GM18507 (cell line): ENCODE measurements at regions not wholly inside any gene's neighbourhood (a gene's known extent, or its start where the extent isn't known, plus 50 kb on each side); places are given as distances from the start of the nearest gene placed in this dataset.

Experiments
- DNase-seq: peaks from one replicate; pipeline ENCODE4 v3.0.0; 2011; ENCODE audit warnings: low read depth; ENCODE audit not compliant: insufficient read length; ENCODE audit errors: extremely low spot score
- FAIRE-seq: peaks from 2 replicates; lab custom pipeline; 2011; peaks lifted over from hg19 to GRCh38; lab: Jason Lieb, UNC

DNA sequence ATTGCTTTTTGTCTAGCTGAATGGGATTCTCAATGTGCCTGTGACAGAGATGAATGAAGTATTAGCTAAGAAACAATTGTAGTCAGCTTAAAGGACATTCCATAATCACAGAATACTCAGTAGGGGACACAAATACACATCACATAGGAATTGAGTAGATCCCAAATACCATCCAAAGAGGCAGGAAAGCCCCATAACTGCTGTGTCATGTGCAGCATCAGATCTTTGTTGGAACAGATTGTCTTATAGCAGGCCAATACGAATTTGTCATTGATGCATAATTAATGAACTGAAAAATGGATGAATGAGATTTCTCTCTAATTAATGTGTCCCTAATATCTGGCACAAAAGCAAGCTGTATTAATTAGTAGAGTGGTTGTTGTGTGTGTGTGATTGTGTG lies 82.3 kb upstream of the S1PR1 start:
- DNase-seq (no peak), FAIRE-seq (no peak)

DNA sequence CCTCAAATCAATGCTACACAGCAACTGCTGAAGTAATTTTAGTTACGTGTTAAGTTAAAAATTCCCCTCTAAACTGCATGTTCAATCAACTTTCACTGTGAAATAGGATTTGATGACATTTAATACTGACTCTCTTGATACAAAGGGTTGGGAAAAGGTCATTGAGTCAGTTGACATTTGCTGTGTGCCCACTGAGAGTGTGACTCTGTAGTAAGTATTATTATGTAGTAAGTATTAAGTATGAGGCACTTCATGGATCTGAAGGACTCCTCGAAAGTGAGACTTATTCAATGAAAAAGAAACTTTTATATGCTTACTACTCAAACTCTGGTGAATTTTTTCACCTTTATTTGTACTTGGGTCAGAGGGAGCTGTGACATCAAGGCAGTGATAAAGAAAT lies 83.1 kb upstream of the S1PR1 start:
- FAIRE-seq = no peak
- no peak for DNase-seq

DNA sequence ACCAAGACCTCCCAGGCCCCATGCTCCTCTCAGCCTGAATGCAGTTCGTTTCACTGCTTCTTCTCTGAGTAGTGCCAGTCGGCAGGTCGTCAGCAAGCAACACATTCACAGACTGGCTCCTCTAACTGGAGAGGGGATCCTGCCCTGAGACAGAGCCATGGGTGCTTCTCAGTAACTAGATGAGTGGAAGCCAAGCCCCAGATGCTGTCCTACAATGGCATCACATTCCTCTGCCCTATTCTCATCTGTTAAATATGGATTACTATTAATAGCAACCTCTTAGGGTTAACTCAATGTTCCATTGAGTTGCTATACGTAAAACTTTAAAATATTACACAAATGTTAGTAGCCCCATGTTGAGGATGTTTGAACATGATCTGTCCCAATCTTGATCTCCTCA lies 84.2 kb upstream of the S1PR1 start:
- FAIRE-seq = no peak
- no peak for DNase-seq

DNA sequence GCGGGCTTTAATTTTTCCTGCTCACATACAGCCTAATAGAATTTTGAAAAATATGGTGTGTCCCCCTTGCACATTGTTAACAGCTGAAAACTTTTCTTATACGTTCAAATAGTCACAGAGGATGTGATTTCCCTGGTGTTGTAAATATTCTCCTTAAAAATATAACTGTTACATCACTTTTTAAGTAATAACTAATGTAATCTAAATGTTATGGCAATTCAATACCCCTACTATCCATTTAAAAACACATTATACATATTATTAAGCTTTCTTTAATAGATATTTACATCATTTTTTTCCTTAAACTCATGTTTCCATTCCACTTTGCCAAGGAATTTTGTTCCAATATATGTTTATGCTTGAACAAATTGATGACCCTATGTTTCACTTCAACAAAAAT lies 85.5 kb upstream of the S1PR1 start:
- DNase-seq (no peak), FAIRE-seq (no peak)

DNA sequence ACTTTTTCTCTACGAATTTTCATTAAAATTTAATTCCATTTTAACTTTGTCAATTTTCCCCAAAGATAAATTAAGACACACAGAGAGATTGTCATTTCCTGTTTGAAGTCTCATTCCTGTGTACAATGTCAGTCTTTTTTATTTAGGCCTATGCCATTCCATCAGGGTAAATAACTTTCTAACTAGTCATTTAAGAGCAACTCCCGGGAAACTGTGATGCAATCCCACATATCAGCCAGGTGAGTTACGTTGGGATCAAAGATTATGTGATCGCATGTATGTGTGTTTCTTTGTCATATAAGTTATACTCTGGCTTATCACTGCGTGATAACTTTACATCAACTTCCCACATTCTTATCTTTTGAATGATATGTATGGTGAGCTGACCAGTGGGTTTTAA lies 86.1 kb upstream of the S1PR1 start:
- FAIRE-seq (no peak), DNase-seq (no peak)

DNA sequence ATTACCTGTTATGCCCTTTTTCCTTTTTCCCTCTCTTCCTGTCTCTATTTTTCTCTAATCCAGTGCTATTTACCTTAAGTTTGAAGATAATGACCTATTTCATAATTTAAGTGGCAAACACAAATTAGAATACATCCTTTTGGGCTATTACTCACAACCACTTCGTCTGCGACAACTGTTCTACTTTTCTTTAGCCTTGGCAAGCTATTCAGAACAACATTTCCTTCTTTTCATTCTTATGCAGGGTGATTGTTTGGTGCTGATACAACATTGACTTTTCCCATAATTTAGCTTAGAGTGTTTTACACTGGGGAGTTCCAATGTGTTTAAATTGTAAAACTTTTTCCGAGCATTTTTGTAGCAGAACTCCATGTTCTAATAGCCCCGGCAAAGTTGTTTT lies 86.6 kb upstream of the S1PR1 start:
- no peak for FAIRE-seq
- DNase-seq = no peak

DNA sequence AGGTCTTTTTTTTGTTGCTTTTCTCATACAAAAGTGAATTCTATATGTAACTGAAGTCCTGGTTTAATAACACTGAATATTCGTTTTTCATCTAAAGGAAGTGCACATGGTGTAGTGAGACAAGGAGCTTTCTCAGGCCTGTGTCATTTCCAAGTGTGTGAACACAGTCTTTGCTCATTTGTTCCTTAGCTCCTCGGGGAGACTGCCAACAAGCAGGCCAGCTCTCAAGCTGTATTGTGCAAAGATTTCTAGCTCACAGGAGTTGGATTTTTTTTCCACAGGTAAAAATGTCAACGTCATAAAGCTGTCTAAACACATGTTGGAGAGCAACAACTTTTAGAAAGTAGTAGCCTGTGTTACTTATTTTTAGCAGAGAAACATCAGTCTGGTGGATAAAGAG lies 87.8 kb upstream of the S1PR1 start:
- DNase-seq (no peak), FAIRE-seq (peak; percentile 41)

DNA sequence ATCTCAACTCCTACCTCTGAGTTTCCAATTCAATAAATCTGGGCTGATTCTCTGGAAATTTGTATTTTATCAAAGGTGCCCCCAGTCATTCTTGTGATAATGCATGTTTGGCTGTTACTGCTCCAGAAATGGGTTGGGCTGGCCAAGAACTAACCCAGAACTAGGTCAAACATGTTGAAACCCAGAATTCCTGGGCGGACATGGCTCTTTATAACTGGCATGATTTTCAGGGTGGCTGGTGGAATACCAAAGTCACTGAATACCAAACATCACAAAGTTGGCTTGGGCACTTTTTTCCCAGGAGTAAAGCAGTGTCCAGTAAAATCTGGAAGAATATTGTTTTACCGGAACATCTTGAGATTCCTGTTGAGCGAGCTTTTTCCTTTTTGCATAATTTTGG lies 89.4 kb upstream of the S1PR1 start:
- FAIRE-seq = no peak
- DNase-seq = no peak

DNA sequence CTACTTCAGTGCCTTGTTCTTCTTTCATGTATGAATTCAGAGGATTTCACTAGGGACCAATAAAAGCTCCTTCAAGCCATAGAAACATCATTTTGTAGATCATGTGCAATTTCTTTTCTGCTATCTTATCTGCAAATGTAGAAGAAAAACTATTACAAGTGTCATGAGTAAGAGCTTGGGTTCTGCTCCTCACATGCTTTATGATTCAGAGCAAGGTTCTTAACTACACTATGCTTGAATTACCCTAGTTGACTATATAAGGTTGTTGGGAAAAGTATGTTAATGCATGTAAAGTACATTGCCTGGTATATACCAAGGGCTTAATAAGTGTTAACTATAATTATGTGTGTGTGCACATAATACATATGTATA lies 91.4 kb upstream of the S1PR1 start:
- DNase-seq = no peak
- no peak for FAIRE-seq

DNA sequence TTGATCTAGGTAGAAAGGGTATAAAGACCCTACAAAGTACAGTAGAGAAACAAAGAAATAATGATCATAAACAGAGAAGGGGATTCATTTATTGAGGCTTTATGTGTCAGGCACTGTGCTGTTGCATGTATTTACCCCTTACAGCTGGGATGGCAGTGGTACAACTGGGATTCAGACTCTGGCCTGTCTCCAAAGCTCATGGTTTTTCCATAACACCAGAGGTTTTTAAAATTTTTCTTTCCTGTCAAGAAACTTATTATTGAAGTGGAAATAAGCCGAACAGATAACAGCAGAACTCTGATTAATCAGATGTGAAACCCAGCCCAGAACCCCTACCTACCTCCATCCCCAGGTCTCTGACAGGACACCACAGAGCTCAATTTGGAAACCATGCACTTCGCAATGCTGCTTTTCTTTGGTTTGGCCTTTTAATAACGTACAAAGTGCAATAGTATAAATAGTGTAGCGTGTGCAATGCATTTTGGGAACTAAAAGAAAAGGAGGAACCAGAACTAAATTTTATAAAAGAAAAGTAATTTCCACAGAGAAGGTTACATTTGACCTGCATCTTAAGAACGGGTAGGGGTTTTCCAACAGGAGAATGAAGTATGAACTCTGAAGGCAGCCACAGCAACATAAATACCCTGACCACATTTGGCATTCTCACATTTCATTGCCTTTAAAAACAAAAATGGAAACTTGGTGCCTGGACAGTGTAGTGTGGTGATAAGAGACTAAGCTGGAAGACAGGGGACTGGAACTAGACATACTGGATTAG lies 92.0 kb upstream of the S1PR1 start:
- DNase-seq (no peak), FAIRE-seq (peak; percentile 54)

DNA sequence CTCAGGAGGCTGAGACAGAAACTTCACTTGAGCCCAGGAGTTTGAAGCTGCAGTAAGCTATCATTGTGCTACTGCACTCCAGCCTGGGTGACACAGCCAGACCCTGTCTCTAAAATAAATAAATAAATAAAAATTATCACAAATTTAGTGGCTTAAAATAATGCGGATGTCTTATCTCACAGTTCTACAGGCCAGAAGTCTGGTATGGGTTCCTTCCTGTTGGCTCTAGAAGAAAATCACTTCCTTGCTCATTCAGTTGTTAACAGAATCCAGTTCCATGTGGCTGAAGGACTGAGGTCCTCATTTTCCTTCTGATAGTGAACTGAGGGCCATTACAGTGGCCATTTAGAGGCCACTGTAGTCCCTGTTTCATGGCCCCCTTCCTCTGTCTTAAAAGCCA lies 94.6 kb upstream of the S1PR1 start:
- DNase-seq (no peak), FAIRE-seq (no peak)

DNA sequence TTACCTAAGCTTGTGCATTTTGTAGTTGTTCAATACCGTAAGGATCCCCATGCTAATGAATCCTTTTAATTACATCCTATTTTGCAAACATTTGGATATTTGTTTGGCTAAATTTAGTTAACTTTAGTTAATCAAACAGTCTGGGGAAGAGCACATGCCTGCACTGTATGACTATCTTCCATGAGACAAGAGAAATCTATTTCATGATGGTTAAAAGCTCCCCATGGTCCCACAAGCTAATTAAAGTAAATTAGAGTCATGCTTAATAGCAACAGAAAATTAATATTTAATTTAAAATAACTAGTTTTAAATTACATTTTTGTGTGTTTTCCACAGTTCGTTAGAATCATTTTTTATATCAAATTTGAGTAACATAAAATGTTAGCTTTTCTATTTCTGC lies 95.4 kb upstream of the S1PR1 start:
- FAIRE-seq (no peak), DNase-seq (no peak)

DNA sequence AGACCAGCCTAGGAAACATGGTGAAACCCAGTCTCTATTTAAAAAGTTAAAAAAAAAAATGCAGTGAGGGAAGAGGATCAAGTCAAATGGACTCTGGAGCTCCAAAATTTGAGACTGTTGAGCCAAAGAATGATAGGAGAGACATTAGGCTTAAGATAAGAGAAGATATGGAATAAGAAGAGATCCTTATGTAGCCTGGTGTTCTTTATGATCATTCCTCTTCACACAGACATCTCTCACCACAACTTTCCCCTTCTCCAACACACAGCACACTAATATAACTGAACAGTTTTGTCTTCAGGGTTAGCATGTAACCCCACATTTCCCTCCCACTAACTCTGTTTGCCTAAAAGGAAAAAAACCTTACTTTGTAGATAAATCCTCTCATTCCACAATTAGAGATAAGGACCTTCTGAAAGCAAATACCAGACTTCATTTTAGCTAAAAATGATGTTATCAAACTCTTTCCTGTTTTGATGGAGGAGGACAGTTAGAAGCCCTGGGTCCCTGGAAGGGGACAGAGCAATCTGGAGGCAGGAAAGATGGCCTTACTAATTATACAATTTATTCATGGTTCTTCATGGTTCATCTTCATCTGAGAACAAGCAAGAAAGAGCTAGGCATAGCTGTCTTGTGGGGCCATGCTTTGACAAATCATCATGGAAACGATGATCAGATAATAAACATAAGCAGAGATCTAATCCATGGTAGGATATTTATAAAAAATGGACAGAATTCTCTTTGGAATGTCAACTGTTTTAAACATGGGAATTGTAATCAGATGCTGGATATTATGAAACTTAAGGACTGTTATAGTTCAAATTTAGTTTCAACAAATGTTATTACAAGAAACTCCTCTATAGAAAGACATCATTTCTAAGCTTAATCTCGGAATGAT lies 96.7 kb upstream of the S1PR1 start:
- FAIRE-seq = peak; percentile 18
- no peak for DNase-seq

DNA sequence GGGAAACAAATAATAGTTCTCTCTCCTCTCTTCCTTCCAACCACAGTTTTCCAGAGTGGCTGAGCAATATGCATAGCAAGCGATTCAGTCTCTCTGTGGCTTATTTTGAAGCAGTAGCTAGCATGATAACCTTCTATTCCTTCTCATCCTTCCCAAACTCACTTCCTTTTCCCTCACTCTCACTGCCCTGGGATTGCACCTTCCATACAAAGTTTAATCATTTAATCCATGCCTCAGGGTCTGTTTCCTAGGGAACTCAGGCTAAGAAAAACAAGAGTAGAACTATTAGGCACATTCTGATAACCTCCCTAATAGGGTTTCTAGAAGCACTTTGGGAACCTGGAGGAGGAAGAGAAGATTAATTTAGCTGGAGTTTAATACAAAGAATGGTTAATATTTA lies 97.7 kb upstream of the S1PR1 start:
- DNase-seq (no peak), FAIRE-seq (no peak)

DNA sequence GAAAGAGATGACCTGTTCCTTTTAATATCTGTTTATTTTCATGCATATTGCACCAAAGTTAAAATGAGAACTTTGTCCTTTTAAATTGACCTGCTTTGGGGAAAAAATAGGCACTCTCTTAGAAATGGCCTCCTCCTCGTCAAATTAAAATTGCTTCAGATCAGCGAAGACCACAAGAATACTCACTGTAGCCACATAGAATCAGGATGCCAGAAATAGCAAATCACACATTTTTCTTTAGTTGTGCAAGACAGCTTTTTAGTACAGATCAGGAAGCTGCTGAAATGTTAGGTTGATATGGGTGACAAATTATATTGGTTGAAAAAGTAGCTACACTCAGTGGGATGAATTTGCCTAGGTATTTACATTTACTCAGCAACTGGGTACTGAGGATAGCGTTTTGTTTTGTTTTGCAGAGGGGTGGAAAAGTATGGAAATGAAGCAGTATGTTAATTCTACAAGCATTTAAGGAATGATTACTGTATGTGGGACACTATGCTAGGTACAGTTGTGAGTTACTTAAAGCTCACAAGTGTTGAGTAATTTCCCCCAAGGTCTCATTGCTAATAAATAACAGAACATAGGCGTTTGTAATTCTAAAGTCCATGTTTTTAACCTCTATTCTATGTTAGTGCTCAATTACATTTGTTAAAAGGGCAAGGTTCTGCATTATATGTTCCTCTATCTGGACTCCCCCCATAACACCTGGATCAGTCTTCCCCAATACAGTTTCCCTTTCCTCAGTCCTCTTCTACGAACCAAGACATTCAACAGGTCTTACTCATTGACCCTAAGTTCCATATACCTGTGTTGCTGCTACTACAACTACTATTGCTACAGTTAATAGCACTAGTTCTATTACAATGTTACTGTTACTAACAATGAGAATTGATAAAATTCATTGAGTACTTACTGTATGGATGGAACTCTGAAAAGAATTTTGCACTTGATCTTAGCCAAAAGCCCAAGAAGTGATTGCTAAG lies 99.4 kb upstream of the S1PR1 start:
- peak; percentile 60 for FAIRE-seq
- DNase-seq = no peak

DNA sequence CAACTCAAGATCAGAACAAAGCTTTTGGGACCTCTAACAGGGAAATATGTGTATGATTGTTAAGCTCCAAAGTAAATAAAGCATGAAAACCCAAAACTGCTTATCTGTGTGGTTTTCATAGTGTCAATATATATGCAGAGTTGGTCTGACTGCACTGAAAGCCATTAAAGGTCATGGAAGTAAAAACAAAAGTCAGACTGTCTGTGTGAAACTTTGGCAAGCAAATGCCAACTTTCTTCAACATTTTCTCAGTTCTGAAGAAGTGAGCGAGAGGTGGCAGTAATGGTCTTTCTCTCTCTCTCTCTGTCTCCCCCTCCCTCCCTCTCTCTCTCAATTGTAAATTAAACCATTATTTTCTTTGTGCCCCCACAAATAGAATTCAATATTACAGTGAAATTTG lies 100.1 kb upstream of the S1PR1 start:
- no peak for DNase-seq
- peak; percentile 89 for FAIRE-seq

DNA sequence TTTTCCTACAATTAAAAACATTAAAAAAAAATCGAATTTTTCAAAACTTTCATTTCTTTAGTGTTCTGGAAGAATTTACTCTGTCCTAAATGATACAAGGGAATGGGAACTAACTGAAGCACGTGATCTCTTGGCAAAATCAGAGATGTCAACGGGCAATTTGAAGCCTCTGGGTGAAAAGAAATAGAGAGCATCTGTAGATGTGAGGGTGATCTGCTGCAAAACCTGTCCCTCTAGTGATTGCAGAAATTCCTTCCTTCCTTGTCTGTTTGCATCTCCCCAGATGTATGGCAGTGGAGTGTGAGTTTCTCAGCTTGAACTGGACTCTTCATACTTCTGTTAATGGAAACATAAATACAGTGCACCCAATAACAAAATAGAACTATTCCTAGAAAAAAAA lies 100.5 kb upstream of the S1PR1 start:
- FAIRE-seq (no peak), DNase-seq (no peak)

DNA sequence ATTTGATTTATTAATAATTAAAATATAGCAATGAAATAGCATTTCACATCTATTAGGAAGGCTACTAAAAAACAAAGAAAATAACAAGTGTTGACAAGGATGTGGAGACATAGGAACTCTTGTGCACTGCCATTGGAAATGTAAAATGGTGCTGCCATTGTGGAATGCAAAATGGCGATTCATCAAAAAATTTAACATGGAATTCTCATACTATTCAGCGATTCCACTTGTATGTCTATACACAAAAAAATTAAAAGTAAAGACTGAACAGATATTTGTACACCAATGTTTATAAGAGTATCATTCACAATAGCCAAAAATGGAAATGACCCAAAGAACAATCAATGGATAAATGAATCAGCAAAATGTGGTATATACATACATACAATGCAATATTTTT lies 101.3 kb upstream of the S1PR1 start:
- DNase-seq (no peak), FAIRE-seq (no peak)

DNA sequence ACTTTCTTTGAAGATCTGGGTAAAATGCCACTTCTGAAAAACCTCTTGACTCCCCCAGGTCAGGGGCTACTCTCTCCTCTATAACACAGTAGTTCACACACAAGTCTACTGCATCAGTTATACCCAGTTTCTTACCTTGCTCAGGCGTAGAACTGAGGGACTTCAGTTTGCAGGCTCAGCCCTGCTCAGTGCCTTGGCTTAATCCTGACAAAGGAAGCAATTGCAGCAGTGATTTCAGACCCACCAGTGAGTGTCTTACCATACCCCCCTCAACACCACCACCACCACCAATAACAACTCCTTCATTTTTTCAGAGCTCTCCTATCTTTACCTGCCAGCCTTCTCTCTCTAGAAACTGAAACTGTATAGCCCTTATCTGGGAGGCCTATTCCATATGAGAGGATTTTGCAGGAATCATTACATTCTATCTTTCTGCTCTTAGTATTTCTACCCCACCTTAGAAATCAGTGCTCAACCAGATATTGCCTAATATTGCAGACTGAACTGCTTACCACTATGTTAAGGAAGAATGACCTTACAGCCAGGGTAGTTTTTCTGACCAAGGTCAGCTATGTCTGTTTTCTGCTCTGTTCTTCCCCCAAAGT lies 105.5 kb upstream of the S1PR1 start:
- FAIRE-seq (no peak), DNase-seq (no peak)

DNA sequence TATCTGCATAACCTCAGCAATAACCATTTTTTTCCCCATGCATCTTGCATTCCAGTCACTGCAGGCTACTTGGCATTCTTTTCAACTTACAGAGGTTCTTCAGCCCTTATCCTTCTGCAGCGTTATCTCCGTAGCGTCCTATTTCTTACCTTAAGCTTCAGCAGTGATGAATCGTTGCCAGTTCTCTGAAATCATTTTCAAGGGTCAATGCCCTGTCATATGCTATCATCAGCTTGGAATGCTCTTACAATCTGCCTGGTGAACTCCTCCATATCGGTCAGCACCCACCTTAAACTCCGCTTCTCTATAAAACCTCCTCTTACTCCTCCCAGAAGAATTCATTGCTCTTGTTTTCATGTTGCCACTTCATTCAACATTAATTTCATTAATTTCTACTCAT lies 105.1 kb upstream of the DPH5 start:
- DNase-seq = no peak
- FAIRE-seq = no peak
